ENCODE measurements at regions not wholly inside any gene's neighbourhood (a gene's known extent, or its start where the extent isn't known, plus 50 kb on each side); places are given as distances from the start of the nearest gene placed in this dataset.

- DNase-seq, result peak; percentile 73
Observed at GRCh38 chr16:85162478-85163277, 50.4 kb upstream of the CIBAR2 start.

DNA sequence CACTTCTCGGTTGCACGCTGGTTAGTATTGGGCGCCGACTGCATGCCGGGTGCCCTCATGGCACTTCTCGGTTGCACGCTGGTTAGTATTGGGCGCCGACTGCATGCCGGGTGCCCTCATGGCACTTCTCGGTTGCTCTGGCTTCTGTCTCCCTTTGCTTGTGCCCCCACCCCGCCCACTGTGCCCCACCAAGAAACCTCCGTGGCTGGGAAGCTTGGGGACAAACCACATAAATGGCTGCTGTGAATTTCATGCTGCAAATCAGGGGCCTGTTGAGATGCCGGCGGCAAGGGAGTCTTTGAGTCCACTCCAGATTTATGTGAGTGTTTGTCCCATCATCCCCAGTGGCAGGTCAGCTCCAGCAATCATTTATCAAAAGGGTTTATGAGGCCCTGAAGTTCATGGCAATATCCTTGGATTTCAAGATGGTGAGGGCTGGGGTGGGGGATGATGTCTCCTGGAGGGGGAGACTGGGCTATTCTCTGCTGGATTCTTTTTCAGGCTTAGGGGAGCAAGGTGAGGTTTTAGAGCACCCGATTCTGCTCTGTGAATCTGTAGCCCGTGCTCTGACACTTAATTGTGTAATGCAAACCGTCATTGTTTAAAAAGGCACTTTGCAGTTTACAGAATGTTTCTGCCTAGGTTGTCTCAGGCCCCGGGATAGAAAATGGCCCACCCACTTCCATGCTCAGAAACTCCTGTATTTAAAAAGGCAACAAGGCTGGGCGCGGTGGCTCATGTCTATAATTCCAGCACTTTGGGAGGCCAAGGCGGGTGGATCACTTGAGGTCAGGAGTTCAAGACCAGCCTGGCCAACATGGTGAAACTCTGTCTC lies 51.2 kb upstream of the CIBAR2 start:
- DNase-seq, result no peak

DNA sequence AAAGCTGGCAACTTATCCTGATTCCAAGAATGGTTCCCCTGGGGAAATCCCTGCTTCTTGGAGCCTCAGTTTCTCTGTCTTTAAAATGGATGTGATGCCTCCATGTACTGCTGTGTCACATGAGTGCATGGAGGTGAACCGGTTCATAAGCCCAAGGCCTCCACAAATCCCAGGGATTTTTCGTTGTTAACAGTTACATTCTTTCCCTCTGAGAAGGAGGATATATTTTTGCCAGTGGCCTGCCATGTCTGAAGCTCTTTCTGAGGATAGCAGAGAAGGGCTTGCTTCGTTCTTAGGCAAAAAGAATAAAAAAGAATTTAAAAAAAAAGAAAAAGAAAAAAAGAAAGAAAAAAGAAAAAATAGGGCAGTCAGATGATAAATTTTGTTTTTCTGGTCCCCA lies 52.2 kb upstream of the CIBAR2 start:
- no peak for DNase-seq

GRCh38 chr16:85164838-85165516 lies 52.7 kb upstream of the CIBAR2 start:
- DNase-seq, result no peak

- DNase-seq, result no peak
Observed at GRCh38 chr16:85165781-85166180, 53.5 kb upstream of the CIBAR2 start.

- no peak for DNase-seq
Observed at GRCh38 chr16:85166281-85166680, 54.0 kb upstream of the CIBAR2 start.

GRCh38 chr16:85166699-85167588 lies 54.7 kb upstream of the CIBAR2 start:
- no peak for DNase-seq

DNA sequence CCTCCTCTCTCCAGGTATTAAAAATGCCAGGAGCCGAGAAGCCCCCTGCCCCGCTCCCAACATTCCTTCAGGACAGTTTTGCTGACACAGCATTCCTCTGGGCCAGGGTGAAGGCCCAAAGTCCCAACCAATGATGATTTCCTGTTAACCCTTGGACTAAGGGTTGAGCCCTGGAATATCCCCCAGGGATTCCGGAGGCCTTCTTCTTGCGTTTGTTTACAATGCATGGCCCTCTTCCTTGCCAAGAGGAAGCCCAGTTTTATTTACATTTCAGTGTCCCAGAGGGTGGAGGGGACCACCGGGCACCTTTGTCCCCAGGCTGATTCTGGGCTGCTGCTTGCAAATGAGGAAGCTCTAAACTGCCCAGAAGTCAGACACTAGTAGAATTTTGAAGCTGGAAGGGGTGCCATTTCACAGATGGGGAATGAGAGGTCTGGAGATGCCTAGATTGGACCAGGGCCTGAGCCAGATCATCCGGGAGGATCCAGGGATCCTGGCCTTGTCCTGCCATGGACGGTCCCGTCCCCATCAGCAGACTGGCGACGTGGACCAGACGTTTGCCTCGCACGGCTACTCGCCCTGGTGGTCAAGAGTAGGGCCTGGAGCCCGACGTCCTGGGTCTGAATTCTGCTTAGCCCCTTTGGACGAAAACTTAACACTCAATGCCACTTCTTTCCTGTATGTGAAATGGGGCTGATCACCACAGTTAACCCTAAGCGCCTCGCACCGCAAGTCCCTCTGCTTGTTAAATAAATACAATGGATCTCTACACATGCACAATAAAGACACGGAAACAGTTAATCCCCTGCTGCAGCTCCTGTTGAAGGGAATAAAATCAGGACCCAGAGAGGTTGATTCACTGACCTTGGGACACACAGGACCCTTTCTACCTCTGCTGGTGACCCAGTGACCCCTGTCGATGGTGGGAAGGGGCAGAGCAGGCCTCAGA lies 55.6 kb upstream of the CIBAR2 start:
- no peak for DNase-seq

- DNase-seq, result no peak
Observed at GRCh38 chr16:85168732-85169256, 56.5 kb upstream of the CIBAR2 start.

DNA sequence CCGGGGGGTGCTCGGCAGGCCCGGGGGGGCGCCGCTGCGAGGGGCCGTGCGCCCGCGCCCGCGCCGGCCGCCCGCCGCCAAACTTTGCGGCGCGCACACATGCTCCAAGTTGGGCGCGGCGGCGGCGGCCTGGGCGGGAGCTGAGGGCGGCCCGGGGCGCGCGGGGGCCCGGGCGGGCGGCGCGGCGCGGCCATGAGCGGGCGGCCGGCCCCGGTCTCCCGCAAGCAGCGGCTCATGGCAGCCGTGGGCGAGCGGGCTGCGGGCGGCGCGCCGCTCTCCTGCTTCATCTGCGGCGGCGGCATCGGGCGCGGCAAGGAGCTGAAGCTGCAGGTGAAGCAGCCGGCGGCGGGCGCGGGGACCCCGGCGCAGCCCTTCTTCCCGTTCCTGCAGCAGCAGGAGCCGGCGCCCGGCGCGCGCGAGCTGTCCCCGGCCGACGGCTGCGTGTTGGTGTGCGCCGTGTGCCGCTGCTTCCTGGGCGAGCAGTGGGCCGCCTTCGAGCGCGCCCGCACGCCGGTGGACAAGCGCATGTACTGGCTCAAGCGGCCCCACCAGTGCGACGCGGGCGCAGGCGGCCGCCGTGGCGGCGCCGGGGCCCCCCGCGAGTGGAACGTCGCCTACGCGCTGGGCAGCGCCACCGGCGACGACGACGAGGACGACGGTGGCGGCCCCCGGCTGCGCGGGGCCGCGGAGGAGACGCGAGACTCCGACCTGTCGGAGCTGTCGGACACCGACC lies 57.2 kb upstream of the CIBAR2 start:
- no peak for DNase-seq

DNA sequence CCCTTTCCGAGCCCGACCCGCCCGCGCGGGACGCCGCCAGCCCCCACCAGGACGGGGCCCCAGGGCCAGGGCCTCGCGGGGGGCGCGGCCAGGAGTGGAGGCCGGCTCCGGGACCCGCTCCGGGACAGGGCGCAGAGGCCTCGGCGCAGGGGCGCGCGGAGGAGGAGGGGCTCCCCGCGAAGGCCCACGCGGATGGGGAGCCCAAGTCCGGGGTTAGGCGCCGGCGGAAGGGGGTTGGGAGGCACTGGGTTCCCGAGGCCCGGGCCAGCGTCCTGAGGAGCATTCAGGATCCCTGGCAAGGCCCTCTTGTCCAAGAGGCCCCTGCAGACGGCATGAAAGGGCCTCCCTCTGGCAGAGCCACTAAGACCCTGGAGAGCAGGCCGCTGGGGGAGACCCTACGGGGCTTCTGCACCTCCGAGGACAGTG lies 57.8 kb upstream of the CIBAR2 start:
- no peak for DNase-seq

DNA sequence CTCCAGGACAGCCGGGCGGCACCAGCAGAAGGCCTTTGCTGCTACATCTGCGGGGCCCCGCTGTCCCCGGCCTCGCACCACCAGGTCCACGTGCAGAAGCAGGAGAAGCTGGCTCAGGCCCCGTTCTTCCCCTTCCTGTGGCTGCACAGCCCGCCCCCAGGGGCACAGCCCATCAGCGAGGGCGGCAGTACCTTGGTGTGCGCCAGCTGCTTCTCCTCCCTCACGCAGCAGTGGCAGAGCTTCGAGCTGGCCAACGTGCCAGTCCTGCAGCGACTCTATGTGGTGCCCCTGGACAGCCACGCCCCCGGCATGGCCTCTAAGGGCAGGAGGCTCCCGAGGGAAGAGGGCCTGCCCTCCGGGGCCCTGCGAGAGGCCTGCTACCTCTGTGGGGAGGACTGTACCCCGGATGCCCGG lies 58.3 kb upstream of the CIBAR2 start:
- DNase-seq, result no peak

GRCh38 chr16:85171004-85171758 lies 58.9 kb upstream of the CIBAR2 start:
- DNase-seq, result no peak

GRCh38 chr16:85171759-85172454 lies 59.6 kb upstream of the CIBAR2 start:
- no peak for DNase-seq

DNA sequence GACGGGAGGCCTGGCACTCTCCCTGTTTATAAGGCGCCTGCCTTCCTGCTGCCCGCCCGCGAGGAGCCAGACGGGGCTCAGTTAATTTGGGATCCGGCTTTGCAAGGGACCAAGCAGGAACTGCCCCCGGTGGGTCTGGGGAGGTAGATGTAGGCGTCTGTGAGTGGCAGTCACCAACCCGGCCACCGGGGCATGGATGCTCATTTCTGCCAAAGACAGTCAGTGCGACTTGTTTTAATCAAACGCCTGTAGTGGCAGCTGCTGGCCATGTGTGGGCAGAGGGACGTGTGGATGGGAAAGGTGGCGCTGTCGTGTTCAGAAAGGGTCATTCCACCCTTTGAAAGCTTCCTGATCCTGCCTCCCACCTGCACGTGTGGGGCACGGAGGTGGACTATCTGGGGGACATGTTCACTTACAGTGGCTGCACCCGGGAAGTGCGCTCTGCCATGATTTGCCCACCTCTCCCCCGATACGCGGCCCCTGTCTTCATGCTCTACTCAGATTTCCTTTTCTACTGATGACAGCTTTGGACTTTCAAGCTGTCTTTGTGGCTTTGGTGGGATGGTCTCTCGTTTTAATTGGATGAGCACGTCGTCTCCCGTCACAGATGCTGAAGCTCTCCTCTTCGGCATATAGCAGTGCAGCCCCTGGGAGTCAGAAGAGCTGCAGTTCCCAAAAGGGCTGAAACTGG lies 60.3 kb upstream of the CIBAR2 start:
- peak; percentile 71 for DNase-seq

- DNase-seq, result no peak
Observed at GRCh38 chr16:85173146-85173980, 61.1 kb upstream of the CIBAR2 start.

Data from NCI-H1694 treated with DMSO at 0.1 percent for 48 hours (cell line).